IMR-90 (cell line): ENCODE measurements at regions not wholly inside any gene's neighbourhood (a gene's known extent, or its start where the extent isn't known, plus 50 kb on each side); places are given as distances from the start of the nearest gene placed in this dataset.
A peak's percentile ranks its signal among the peaks of the same experiment; 100 is the strongest.

ENCODE experiments used
- ATAC-seq: fragments of 200-7000 bp; cut with Tn5 transposase; 2 replicates; pipeline ENCODE4 v1.9.1; 2020; ENCODE audit warnings: low read depth, mild to moderate bottlenecking, moderate library complexity
- BruUV-seq: library from RNA; stranded (reverse); fragments of 400-500 nt; replicated peaks from 2 replicates; lab custom pipeline; 2021; lab: Mats Ljungman, UMichigan
- CTCF ChIA-PET: fragments of 300-600 bp; formaldehyde crosslinking; extraction: SDS; loops from one replicate; lab custom pipeline; 2021; ENCODE audit warnings: antibody characterized with exemption; lab: Yijun Ruan, JAX
- POLR2A ChIA-PET: fragments of 300-600 bp; sonication (Branson Sonifier 250); formaldehyde crosslinking; loops from one replicate; lab custom pipeline; 2022; ENCODE audit warnings: antibody characterized with exemption; ENCODE audit not compliant: unreplicated experiment; lab: Charles Lee
- DNase-seq: peaks from one replicate; pipeline ENCODE4 v3.0.0; 2013
- H2AFZ ChIP-seq: replicated peaks from 2 replicates; pipeline ENCODE3; 2013; ENCODE audit warnings: low read length, mild to moderate bottlenecking; ENCODE audit not compliant: poor library complexity
- H2AK5ac ChIP-seq: 2 replicates; pipeline ENCODE4 v1.6.1; 2013; ENCODE audit warnings: low read depth, low read length, inconsistent platforms
- H2AK9ac ChIP-seq: replicated peaks from 2 replicates; pipeline ENCODE3; 2013; ENCODE audit warnings: mild to moderate bottlenecking, low read depth, low read length, moderate library complexity; ENCODE audit not compliant: poor library complexity
- H2BK120ac ChIP-seq: 2 replicates; pipeline ENCODE4 v1.6.1; 2013; ENCODE audit warnings: low read depth, low read length, inconsistent platforms
- H2BK15ac ChIP-seq: 3 replicates; pipeline ENCODE4 v1.6.1; 2013; ENCODE audit warnings: low read depth, low read length, inconsistent platforms
- H2BK20ac ChIP-seq: 2 replicates; pipeline ENCODE4 v1.6.1; 2013; ENCODE audit warnings: low read depth, mild to moderate bottlenecking, inconsistent platforms, low read length, moderate library complexity
- H2BK5ac ChIP-seq: 2 replicates; pipeline ENCODE4 v1.6.1; 2013; ENCODE audit warnings: mild to moderate bottlenecking, low read depth, low read length, inconsistent platforms; ENCODE audit not compliant: poor library complexity, severe bottlenecking
- H3K14ac ChIP-seq: replicated peaks from 2 replicates; pipeline ENCODE4 v1.6.1; 2013; ENCODE audit warnings: low read depth, low read length, inconsistent platforms
- H3K18ac ChIP-seq: 2 replicates; pipeline ENCODE4 v1.6.1; 2013; ENCODE audit warnings: low read depth, low read length, control low read depth
- H3K23ac ChIP-seq: 2 replicates; pipeline ENCODE4 v1.6.1; 2013; ENCODE audit warnings: low read depth, low read length, inconsistent platforms
- H3K27ac ChIP-seq: 2 replicates; pipeline ENCODE4 v1.5.1; 2013; ENCODE audit warnings: mild to moderate bottlenecking, control low read depth, low read length; ENCODE audit not compliant: insufficient read depth
- H3K27me3 ChIP-seq: 2 replicates; pipeline ENCODE4 v1.6.1; 2013; ENCODE audit warnings: low read length; ENCODE audit not compliant: control insufficient read depth, insufficient read depth
- H3K36me3 ChIP-seq: 2 replicates; pipeline ENCODE4 v1.6.1; 2013; ENCODE audit warnings: low read length, mixed read lengths; ENCODE audit not compliant: control insufficient read depth, insufficient read depth
- H3K4ac ChIP-seq: 2 replicates; pipeline ENCODE4 v1.6.1; 2013; ENCODE audit warnings: low read depth, low read length, inconsistent platforms
- H3K4me1 ChIP-seq: 2 replicates; pipeline ENCODE4 v1.6.1; 2013; ENCODE audit warnings: low read length, mixed read lengths; ENCODE audit not compliant: control insufficient read depth, insufficient read depth
- H3K4me2 ChIP-seq: 2 replicates; pipeline ENCODE4 v1.6.1; 2013; ENCODE audit warnings: low read depth, mild to moderate bottlenecking, control low read depth, low read length, moderate library complexity
- H3K4me3 ChIP-seq: 2 replicates; pipeline ENCODE4 v1.5.1; 2013; ENCODE audit warnings: low read depth, mild to moderate bottlenecking, control low read depth, low read length, moderate library complexity; ENCODE audit not compliant: insufficient read depth
- H3K56ac ChIP-seq: 2 replicates; pipeline ENCODE4 v1.6.1; 2013; ENCODE audit warnings: low read length, inconsistent platforms; ENCODE audit not compliant: insufficient read depth; ENCODE audit errors: extremely low read depth
- H3K79me1 ChIP-seq, 2 experiments: 2 replicates each; pipeline ENCODE4 v1.6.1; 2013; ENCODE audit warnings: low read length in 2 of 2, inconsistent platforms in 1 of 2, low read depth in 1 of 2
- H3K9ac ChIP-seq: 2 replicates; pipeline ENCODE4 v1.6.1; 2013; ENCODE audit warnings: low read depth, low read length, control low read depth
- H3K9me1 ChIP-seq: 2 replicates; pipeline ENCODE4 v1.6.1; 2013; ENCODE audit warnings: low read length, inconsistent platforms; ENCODE audit not compliant: insufficient read depth
- H3K9me3 ChIP-seq: 2 replicates; pipeline ENCODE4 v1.6.1; 2013; ENCODE audit warnings: low read length; ENCODE audit not compliant: control insufficient read depth, insufficient read depth
- H4K20me1 ChIP-seq: 2 replicates; pipeline ENCODE4 v1.6.1; 2013; ENCODE audit warnings: low read length, inconsistent platforms; ENCODE audit not compliant: insufficient read depth
- H4K5ac ChIP-seq: 2 replicates; pipeline ENCODE4 v1.6.1; 2013; ENCODE audit warnings: mild to moderate bottlenecking, low read depth, low read length, control low read depth
- H4K8ac ChIP-seq, 2 experiments: 2 replicates each; pipeline ENCODE4 v1.6.1; 2013; ENCODE audit warnings: low read depth in 2 of 2, low read length in 2 of 2, control low read depth in 1 of 2, inconsistent platforms in 1 of 2
- H4K91ac ChIP-seq: 2 replicates; pipeline ENCODE4 v1.6.1; 2013; ENCODE audit warnings: low read depth, low read length, inconsistent platforms; ENCODE audit not compliant: insufficient read depth
- BHLHE40 ChIP-seq: fragments of 150-350 bp; IDR thresholded peaks from 2 replicates; pipeline ENCODE4 v1.6.1; 2016; ENCODE audit warnings: mild to moderate bottlenecking, low read depth, low read length
- CHD1 ChIP-seq: IDR thresholded peaks from 2 replicates; pipeline ENCODE4 v1.6.1; 2012; ENCODE audit warnings: low read depth, low read length, improper control_type of control experiment
- FOS ChIP-seq: fragments of 150-350 bp; IDR thresholded peaks from 2 replicates; pipeline ENCODE4 v1.6.1; 2016; ENCODE audit warnings: low read depth, low read length
- MAFK ChIP-seq: IDR thresholded peaks from 2 replicates; pipeline ENCODE4 v1.6.1; 2012; ENCODE audit warnings: low read depth, low read length, improper control_type of control experiment
- NFE2L2 ChIP-seq: fragments of 150-350 bp; IDR thresholded peaks from 2 replicates; pipeline ENCODE4 v1.6.1; 2016; ENCODE audit warnings: low read depth, mild to moderate bottlenecking, low read length
- WGBS, 2 experiments: methylation state at CpG; one replicate each; pipeline versions ENCODE4 v1.1.5 to v1.1.7; 2013; ENCODE audit warnings: missing lambda C conversion rate in 2 of 2; ENCODE audit not compliant: insufficient read length in 1 of 2; ENCODE audit errors: extremely low coverage in 2 of 2; 5-methylcytosine and 5-hydroxymethylcytosine counted together
- dilution Hi-C: fragments of 300-500 bp; cut with HindIII; formaldehyde crosslinking; loops from one replicate; pipeline ENCODE4 v1.14.3; 2018; ENCODE audit warnings: low sequenced_read_pairs; ENCODE audit not compliant: unreplicated experiment
- in situ Hi-C: fragments of 300-500 bp; cut with MboI; formaldehyde crosslinking; loops from 3 replicates; pipeline ENCODE4 v1.14.3; 2019; ENCODE audit warnings: low sequenced_read_pairs, inconsistent platforms, mixed read lengths
- intact Hi-C: fragments of 100-400 bp; cut with micrococcal nuclease; formaldehyde crosslinking; loops from 2 replicates; pipeline ENCODE4 v1.10.0; 2022

DNA sequence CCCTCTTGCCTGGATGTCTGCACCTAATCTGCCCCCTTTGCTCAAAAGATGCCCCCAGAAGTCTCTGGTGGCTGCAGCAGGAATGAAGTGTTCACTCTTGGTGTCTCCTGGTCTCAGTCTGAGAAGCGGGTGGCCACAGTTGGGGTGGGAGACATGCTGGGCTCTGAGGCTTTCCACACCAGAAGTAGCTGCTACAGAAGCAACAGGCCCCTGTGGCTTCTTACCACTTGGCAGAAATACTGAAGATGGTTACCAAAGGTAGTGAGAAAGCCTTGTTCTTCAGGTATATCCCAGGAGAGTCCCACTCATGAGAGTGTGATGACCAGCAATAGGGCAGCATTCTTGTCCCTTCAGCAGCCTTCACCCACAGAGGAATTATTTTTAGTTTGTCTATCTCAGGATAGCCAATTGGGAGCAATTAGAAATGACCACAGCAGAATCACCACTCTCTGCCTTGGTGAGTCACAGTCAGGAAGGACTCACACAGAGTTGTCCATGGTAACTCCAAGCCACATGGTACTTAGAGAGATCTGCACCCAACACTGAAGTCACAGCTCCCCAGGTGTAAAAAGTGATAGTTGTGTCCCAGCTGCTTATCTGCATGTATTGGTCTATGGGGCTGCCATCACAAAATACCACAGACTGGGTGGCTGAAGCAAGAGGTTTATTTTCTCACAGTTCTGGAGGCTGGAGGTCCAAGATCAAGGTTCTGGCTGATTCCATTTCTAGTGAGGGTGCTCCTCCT lies 169.8 kb upstream of the ID2 start:
- ChIA-PET CTCF (interaction anchor here (0.9 kb wide), 1 partner anchor 33 kb away, joined by 5 read pairs; no protein-coding TSS in a partner anchor), POLR2A (no interaction called here)
- no peak for TF ChIP-seq NFE2L2
- no peak for TF ChIP-seq CHD1
- peak; percentile 39; the same call in 1 of the 2 replicates for TF ChIP-seq FOS
- no peak for TF ChIP-seq BHLHE40
- TF ChIP-seq MAFK: no peak
- H2BK15ac ChIP-seq: no peak overlapping the region
- no peak overlapping the region for H2BK120ac ChIP-seq
- DNase-seq (peak; percentile 64), ATAC-seq (peak; percentile 84)
- no peaks in the 10 kb centered on the region for H3K79me1 ChIP-seq
- no peak overlapping the region for H3K56ac ChIP-seq
- H3K18ac ChIP-seq: no peak overlapping the region
- BruUV-seq: no TSS peak
- no peaks in the 10 kb centered on the region for H3K36me3 ChIP-seq
- H2BK5ac ChIP-seq: no peak overlapping the region
- H3K4ac ChIP-seq: no peak overlapping the region
- no peak overlapping the region for H4K91ac ChIP-seq
- no peaks in the 10 kb centered on the region; the same call in 1 of the 2 replicates for H4K20me1 ChIP-seq
- H2BK20ac ChIP-seq: no peak overlapping the region
- H3K27ac ChIP-seq: no peak overlapping the region
- in situ Hi-C loops (no loop called here), dilution Hi-C loops (no loop called here), intact Hi-C loops (loop anchor here (10.0 kb wide), 1 partner anchor 173 kb away; the partner anchor contains the start of gene ID2)
- 0 out of 2 replicates have a peak, but pooled peaks cover 5% of the 10 kb centered on the region for H3K27me3 ChIP-seq
- no peak overlapping the region for H4K5ac ChIP-seq
- H3K4me3 ChIP-seq: no peak overlapping the region
- WGBS, 2 experiments: no CpG with 5 or more reads among the region's 1 CpG
- H3K4me1 ChIP-seq: peaks cover 3% of the 10 kb centered on the region
- peaks cover 7% of the 10 kb centered on the region; the same call in 1 of the 2 replicates for H3K9me3 ChIP-seq
- H3K23ac ChIP-seq: no peak overlapping the region
- H2AK5ac ChIP-seq: no peak overlapping the region
- H3K9me1 ChIP-seq: no peaks in the 10 kb centered on the region
- H3K4me2 ChIP-seq: no peak overlapping the region
- H2AK9ac ChIP-seq: no peak overlapping the region
- no peak overlapping the region for H4K8ac ChIP-seq
- H3K14ac ChIP-seq: no peak overlapping the region
- H2AFZ ChIP-seq: peak overlapping the region; percentile 50
- no peak overlapping the region for H3K9ac ChIP-seq
